ENCODE measurements at regions not wholly inside any gene's neighbourhood (a gene's known extent, or its start where the extent isn't known, plus 50 kb on each side); places are given as distances from the start of the nearest gene placed in this dataset.
A peak's percentile ranks its signal among the peaks of the same experiment; 100 is the strongest.
"Not testable (repeated sequence)": the region's sequence is repeated elsewhere in the genome, so short reads cannot be mapped to it uniquely, and the experiment has no call there.

GRCh38 chr14:25431211-25432076 lies 381.5 kb upstream of the STXBP6 start:
- no peak for DNase-seq

GRCh38 chr14:25430808-25431207 lies 380.9 kb upstream of the STXBP6 start:
- no peak for DNase-seq

GRCh38 chr14:25412998-25413397 lies 363.1 kb upstream of the STXBP6 start:
- no peak for DNase-seq

- no peak for DNase-seq
These were observed 362.1 kb upstream of the STXBP6 start for GRCh38 chr14:25411781-25412757.

GRCh38 chr14:25406818-25407217 lies 356.9 kb upstream of the STXBP6 start:
- peak; percentile 34 for DNase-seq

GRCh38 chr14:25400607-25401206 lies 350.8 kb upstream of the STXBP6 start:
- DNase-seq = peak; percentile 52

GRCh38 chr14:25396128-25396527 lies 346.2 kb upstream of the STXBP6 start:
- DNase-seq = peak; percentile 17

- no peak for DNase-seq
These were observed 344.9 kb upstream of the STXBP6 start for GRCh38 chr14:25394791-25395391.

GRCh38 chr14:25394356-25394755 lies 344.4 kb upstream of the STXBP6 start:
- no peak for DNase-seq

- no peak for DNase-seq
These were observed 340.0 kb upstream of the STXBP6 start for GRCh38 chr14:25389948-25390347.

- peak; percentile 23 for DNase-seq
These were observed 331.6 kb upstream of the STXBP6 start for GRCh38 chr14:25381498-25381897.

GRCh38 chr14:25375639-25376038 lies 325.7 kb upstream of the STXBP6 start:
- DNase-seq = no peak

- DNase-seq = no peak
These were observed 321.1 kb upstream of the STXBP6 start for GRCh38 chr14:25371068-25371467.

GRCh38 chr14:25370057-25370456 lies 320.1 kb upstream of the STXBP6 start:
- not testable (repeated sequence) for DNase-seq

- DNase-seq = no peak
These were observed 308.4 kb upstream of the STXBP6 start for GRCh38 chr14:25358330-25358729.

GRCh38 chr14:25351269-25351668 lies 301.3 kb upstream of the STXBP6 start:
- no peak for DNase-seq

GRCh38 chr14:25350802-25351201 lies 300.9 kb upstream of the STXBP6 start:
- DNase-seq = no peak

GRCh38 chr14:25350021-25350420 lies 300.1 kb upstream of the STXBP6 start:
- no peak for DNase-seq

- DNase-seq = peak; percentile 1
These were observed 299.3 kb upstream of the STXBP6 start for GRCh38 chr14:25349269-25349668.

- no peak for DNase-seq
These were observed 290.9 kb upstream of the STXBP6 start for GRCh38 chr14:25340882-25341281.

- DNase-seq = no peak
These were observed 272.8 kb upstream of the STXBP6 start for GRCh38 chr14:25322784-25323183.

GRCh38 chr14:25316007-25316406 lies 266.1 kb upstream of the STXBP6 start:
- DNase-seq = not testable (repeated sequence)

GRCh38 chr14:25308244-25308643 lies 258.3 kb upstream of the STXBP6 start:
- no peak for DNase-seq
